Liver (tissue), 8 donors: ENCODE measurements at regions not wholly inside any gene's neighbourhood (a gene's known extent, or its start where the extent isn't known, plus 50 kb on each side); places are given as distances from the start of the nearest gene placed in this dataset.

ENCODE experiments used
- DNase-seq: peaks from one replicate; pipeline ENCODE4 v3.0.0-alpha.2; 2017; ENCODE audit warnings: low spot score
- H3K27ac ChIP-seq, 2 donors: one replicate each; pipeline ENCODE4 v1.7.0; 2013; ENCODE audit warnings: inconsistent platforms in 2 of 2, low read length in 2 of 2, control low read depth in 1 of 2, low read depth in 1 of 2, mild to moderate bottlenecking in 1 of 2
- H3K27me3 ChIP-seq, 4 donors: one replicate each; pipeline versions ENCODE4 v1.6.1 to v1.7.0; 2013; ENCODE audit warnings: low read length in 3 of 4, inconsistent platforms in 1 of 4, mild to moderate bottlenecking in 1 of 4, moderate library complexity in 1 of 4; ENCODE audit not compliant: control insufficient read depth in 4 of 4, insufficient read depth in 4 of 4
- H3K36me3 ChIP-seq, 4 donors: one replicate each; pipeline versions ENCODE4 v1.6.1 to v1.7.0; 2013; ENCODE audit warnings: low read length in 3 of 4, mild to moderate bottlenecking in 3 of 4, low read depth in 1 of 4, moderate library complexity in 1 of 4; ENCODE audit not compliant: control insufficient read depth in 4 of 4, insufficient read depth in 3 of 4
- H3K4me1 ChIP-seq, 4 donors: one replicate each; pipeline versions ENCODE4 v1.6.1 to v1.7.0; 2013; ENCODE audit warnings: low read length in 3 of 4, mild to moderate bottlenecking in 3 of 4, moderate library complexity in 1 of 4; ENCODE audit not compliant: control insufficient read depth in 4 of 4, insufficient read depth in 4 of 4
- H3K4me3 ChIP-seq, 3 donors: one replicate each; pipeline versions ENCODE4 v1.6.1 to v1.7.0; 2013; ENCODE audit warnings: low read length in 3 of 3, control low read depth in 1 of 3, low read depth in 1 of 3, mild to moderate bottlenecking in 1 of 3
- H3K9ac ChIP-seq, 2 donors: one replicate each; pipeline ENCODE4 v1.7.0; 2013; ENCODE audit warnings: low read length in 2 of 2, mild to moderate bottlenecking in 2 of 2, moderate library complexity in 2 of 2, control low read depth in 1 of 2, low read depth in 1 of 2
- H3K9me3 ChIP-seq, 4 donors: one replicate each; pipeline versions ENCODE4 v1.6.1 to v1.7.0; 2013; ENCODE audit warnings: low read length in 3 of 4; ENCODE audit not compliant: control insufficient read depth in 4 of 4
- EGR1 ChIP-seq, 2 donors: IDR thresholded peaks; 2 replicates each; pipeline ENCODE4 v1.6.1; 2016 to 2018; ENCODE audit warnings: antibody characterized with exemption in 2 of 2, low read depth in 2 of 2
- FOXA1 ChIP-seq: IDR thresholded peaks from 2 replicates; pipeline ENCODE4 v1.6.1; 2016; ENCODE audit warnings: antibody characterized with exemption
- FOXA2 ChIP-seq: IDR thresholded peaks from 2 replicates; pipeline ENCODE4 v1.6.1; 2016; ENCODE audit warnings: antibody characterized with exemption
- GABPA ChIP-seq, 2 donors: IDR thresholded peaks in 1 of 2; conservative IDR thresholded peaks in 1 of 2; 2 replicates each; pipeline ENCODE4 v1.6.1; 2016; ENCODE audit warnings: antibody characterized with exemption in 2 of 2, mild to moderate bottlenecking in 1 of 2, moderate library complexity in 1 of 2
- HNF4A ChIP-seq, 2 donors: conservative IDR thresholded peaks; 2 replicates each; pipeline ENCODE4 v1.6.1; 2016; ENCODE audit warnings: antibody characterized with exemption in 2 of 2, mild to moderate bottlenecking in 2 of 2
- HNF4G ChIP-seq: IDR thresholded peaks from 2 replicates; pipeline ENCODE4 v1.6.1; 2016; ENCODE audit warnings: antibody characterized with exemption
- JUND ChIP-seq, 2 donors: IDR thresholded peaks; 2 replicates each; pipeline ENCODE4 v1.6.1; 2016; ENCODE audit warnings: antibody characterized with exemption in 2 of 2
- NR2F2 ChIP-seq: IDR thresholded peaks from 2 replicates; pipeline ENCODE4 v1.6.1; 2016; ENCODE audit warnings: antibody characterized with exemption
- RAD21 ChIP-seq, 2 donors: IDR thresholded peaks; 2 replicates each; pipeline ENCODE4 v1.6.1; 2016; ENCODE audit warnings: antibody characterized with exemption in 2 of 2, mild to moderate bottlenecking in 2 of 2
- RXRA ChIP-seq, 2 donors: IDR thresholded peaks; 2 replicates each; pipeline ENCODE4 v1.6.1; 2017 to 2018; ENCODE audit warnings: antibody characterized with exemption in 2 of 2, mild to moderate bottlenecking in 1 of 2
- SP1 ChIP-seq: IDR thresholded peaks from 2 replicates; pipeline ENCODE4 v1.6.1; 2018; ENCODE audit warnings: antibody characterized with exemption, mild to moderate bottlenecking
- TAF1 ChIP-seq: conservative IDR thresholded peaks from 2 replicates; pipeline ENCODE4 v1.6.1; 2016; ENCODE audit warnings: antibody characterized with exemption, mild to moderate bottlenecking
- YY1 ChIP-seq: IDR thresholded peaks from 2 replicates; pipeline ENCODE4 v1.6.1; 2016; ENCODE audit warnings: antibody characterized with exemption, mild to moderate bottlenecking
- WGBS: extraction: QIAGEN DNeasy Blood & Tissue Kit; methylation state at CpG from one replicate; pipeline ENCODE4 v1.1.7; 2013; 5-methylcytosine and 5-hydroxymethylcytosine counted together
- TF ChIP-seq, protein P1 (sequence below): IDR thresholded peaks from 2 replicates; pipeline ENCODE4 v1.6.1; 2016; ENCODE audit warnings: antibody characterized with exemption
- TF ChIP-seq, protein P2 (sequence below): fragments of 150-350 bp; IDR thresholded peaks from 2 replicates; pipeline ENCODE4 v1.5.1; 2017; ENCODE audit warnings: improper control_type of control experiment, low read depth, low read length; ENCODE audit not compliant: missing input control
- TF ChIP-seq, protein P3 (sequence below): IDR thresholded peaks from 2 replicates; pipeline ENCODE4 v1.6.1; 2016; ENCODE audit warnings: antibody characterized with exemption
- TF ChIP-seq, protein P4 (sequence below): IDR thresholded peaks from 2 replicates; pipeline ENCODE4 v1.6.1; 2016; ENCODE audit warnings: antibody characterized with exemption, mild to moderate bottlenecking
- TF ChIP-seq, protein P5 (sequence below): IDR thresholded peaks from 2 replicates; pipeline ENCODE4 v1.6.1; 2016; ENCODE audit warnings: antibody characterized with exemption
- donor health status: healthy.
- donor health status: healthy.
- donor health status: healthy.
- donor health status: healthy.
- donor health status: healthy.

DNA sequence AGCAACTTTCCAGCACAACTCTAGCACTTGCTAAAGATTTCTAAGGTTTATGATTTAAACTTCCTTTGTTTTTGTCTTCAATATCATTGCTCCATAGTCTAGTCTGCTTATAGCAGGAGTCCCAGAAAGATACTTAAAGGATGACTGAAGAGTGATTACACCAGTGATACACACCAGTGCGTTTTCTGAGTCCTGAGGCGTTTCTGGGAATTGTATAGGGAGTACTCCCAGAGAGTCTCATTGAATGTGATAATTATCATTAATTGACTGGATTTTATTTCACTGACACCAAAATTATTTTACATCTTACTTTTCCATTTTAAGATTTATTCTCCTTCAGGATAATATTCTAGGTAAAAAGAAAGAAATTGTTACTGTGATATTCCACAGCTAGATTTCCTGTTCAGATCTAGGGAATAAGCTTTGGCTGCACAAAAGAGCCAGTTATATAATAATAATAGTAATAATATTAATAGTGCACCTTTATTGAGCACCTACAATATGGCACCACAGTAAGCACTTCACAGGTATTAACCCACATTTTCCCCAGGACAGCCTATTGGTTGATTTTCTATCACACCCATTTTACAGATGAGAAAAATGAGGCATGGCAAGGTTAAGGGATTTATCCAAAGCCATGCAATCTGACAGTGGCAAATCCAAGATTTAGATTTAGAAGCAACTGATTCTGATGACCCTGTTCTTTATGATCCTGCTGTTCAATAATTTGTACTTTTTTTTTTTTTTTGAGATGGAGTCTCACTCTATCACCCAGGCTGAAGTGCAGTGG lies 62.6 kb downstream of the IRX5 start:
- no peaks in the 10 kb centered on the region for H3K36me3 ChIP-seq
- WGBS = 65% methylated on average over 2 of the region's 2 CpGs
- no peak for DNase-seq
- H3K4me1 ChIP-seq = no peaks in the 10 kb centered on the region
- H3K27me3 ChIP-seq = peaks cover 0 to 13% (median 0%) of the 10 kb centered on the region in 4 donors
- no peaks in the 10 kb centered on the region for H3K9me3 ChIP-seq
- no peak overlapping the region for H3K27ac ChIP-seq
- no peak overlapping the region for H3K9ac ChIP-seq
- no peak for TF ChIP-seq FOXA2
- TF ChIP-seq NR2F2 = no peak
- TF ChIP-seq YY1 = no peak
- TF ChIP-seq TAF1 = no peak
- no peak for TF ChIP-seq JUND (IDR thresholded peaks at IDR 0.05)
- TF ChIP-seq, protein P1, sequence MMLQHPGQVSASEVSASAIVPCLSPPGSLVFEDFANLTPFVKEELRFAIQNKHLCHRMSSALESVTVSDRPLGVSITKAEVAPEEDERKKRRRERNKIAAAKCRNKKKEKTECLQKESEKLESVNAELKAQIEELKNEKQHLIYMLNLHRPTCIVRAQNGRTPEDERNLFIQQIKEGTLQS = no peak
- no peak for TF ChIP-seq FOXA1
- TF ChIP-seq, protein P2, sequence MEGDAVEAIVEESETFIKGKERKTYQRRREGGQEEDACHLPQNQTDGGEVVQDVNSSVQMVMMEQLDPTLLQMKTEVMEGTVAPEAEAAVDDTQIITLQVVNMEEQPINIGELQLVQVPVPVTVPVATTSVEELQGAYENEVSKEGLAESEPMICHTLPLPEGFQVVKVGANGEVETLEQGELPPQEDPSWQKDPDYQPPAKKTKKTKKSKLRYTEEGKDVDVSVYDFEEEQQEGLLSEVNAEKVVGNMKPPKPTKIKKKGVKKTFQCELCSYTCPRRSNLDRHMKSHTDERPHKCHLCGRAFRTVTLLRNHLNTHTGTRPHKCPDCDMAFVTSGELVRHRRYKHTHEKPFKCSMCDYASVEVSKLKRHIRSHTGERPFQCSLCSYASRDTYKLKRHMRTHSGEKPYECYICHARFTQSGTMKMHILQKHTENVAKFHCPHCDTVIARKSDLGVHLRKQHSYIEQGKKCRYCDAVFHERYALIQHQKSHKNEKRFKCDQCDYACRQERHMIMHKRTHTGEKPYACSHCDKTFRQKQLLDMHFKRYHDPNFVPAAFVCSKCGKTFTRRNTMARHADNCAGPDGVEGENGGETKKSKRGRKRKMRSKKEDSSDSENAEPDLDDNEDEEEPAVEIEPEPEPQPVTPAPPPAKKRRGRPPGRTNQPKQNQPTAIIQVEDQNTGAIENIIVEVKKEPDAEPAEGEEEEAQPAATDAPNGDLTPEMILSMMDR = no peak
- TF ChIP-seq, protein P3, sequence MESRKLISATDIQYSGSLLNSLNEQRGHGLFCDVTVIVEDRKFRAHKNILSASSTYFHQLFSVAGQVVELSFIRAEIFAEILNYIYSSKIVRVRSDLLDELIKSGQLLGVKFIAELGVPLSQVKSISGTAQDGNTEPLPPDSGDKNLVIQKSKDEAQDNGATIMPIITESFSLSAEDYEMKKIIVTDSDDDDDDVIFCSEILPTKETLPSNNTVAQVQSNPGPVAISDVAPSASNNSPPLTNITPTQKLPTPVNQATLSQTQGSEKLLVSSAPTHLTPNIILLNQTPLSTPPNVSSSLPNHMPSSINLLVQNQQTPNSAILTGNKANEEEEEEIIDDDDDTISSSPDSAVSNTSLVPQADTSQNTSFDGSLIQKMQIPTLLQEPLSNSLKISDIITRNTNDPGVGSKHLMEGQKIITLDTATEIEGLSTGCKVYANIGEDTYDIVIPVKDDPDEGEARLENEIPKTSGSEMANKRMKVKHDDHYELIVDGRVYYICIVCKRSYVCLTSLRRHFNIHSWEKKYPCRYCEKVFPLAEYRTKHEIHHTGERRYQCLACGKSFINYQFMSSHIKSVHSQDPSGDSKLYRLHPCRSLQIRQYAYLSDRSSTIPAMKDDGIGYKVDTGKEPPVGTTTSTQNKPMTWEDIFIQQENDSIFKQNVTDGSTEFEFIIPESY = no peak
- TF ChIP-seq HNF4A (conservative IDR thresholded peaks at IDR 0.05) = no peak
- TF ChIP-seq, protein P4, sequence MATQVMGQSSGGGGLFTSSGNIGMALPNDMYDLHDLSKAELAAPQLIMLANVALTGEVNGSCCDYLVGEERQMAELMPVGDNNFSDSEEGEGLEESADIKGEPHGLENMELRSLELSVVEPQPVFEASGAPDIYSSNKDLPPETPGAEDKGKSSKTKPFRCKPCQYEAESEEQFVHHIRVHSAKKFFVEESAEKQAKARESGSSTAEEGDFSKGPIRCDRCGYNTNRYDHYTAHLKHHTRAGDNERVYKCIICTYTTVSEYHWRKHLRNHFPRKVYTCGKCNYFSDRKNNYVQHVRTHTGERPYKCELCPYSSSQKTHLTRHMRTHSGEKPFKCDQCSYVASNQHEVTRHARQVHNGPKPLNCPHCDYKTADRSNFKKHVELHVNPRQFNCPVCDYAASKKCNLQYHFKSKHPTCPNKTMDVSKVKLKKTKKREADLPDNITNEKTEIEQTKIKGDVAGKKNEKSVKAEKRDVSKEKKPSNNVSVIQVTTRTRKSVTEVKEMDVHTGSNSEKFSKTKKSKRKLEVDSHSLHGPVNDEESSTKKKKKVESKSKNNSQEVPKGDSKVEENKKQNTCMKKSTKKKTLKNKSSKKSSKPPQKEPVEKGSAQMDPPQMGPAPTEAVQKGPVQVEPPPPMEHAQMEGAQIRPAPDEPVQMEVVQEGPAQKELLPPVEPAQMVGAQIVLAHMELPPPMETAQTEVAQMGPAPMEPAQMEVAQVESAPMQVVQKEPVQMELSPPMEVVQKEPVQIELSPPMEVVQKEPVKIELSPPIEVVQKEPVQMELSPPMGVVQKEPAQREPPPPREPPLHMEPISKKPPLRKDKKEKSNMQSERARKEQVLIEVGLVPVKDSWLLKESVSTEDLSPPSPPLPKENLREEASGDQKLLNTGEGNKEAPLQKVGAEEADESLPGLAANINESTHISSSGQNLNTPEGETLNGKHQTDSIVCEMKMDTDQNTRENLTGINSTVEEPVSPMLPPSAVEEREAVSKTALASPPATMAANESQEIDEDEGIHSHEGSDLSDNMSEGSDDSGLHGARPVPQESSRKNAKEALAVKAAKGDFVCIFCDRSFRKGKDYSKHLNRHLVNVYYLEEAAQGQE = no peak
- no peak for TF ChIP-seq HNF4G
- no peak for TF ChIP-seq RAD21 (IDR thresholded peaks at IDR 0.05)
- TF ChIP-seq SP1 = no peak
- no peak for TF ChIP-seq RXRA (IDR thresholded peaks at IDR 0.05)
- no peak for TF ChIP-seq EGR1 (IDR thresholded peaks at IDR 0.05; ENCODE audit: low read depth in 2 of 2)
- TF ChIP-seq, protein P5, sequence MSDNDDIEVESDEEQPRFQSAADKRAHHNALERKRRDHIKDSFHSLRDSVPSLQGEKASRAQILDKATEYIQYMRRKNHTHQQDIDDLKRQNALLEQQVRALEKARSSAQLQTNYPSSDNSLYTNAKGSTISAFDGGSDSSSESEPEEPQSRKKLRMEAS = no peak
- no peak for TF ChIP-seq GABPA (IDR thresholded peaks at IDR 0.05 in 1 of 2, conservative IDR thresholded peaks at IDR 0.05 in 1 of 2)
- no peak overlapping the region for H3K4me3 ChIP-seq
